SK-N-SH (cell line): ENCODE measurements at regions not wholly inside any gene's neighbourhood (a gene's known extent, or its start where the extent isn't known, plus 50 kb on each side); places are given as distances from the start of the nearest gene placed in this dataset.

Source experiments
- CTCF ChIA-PET: fragments of 300-600, 350-600 bp; formaldehyde crosslinking; extraction: SDS; loops from one replicate; lab custom pipeline; 2021; lab: Yijun Ruan, JAX
- POLR2A ChIA-PET: fragments of 350-600 bp; sonication (Branson Sonifier 250); formaldehyde crosslinking; extraction: SDS; loops from one replicate; lab custom pipeline; 2020; ENCODE audit warnings: antibody characterized with exemption, inconsistent platforms; lab: Yijun Ruan, JAX
- DNase-seq: peaks from one replicate; pipeline ENCODE4 v3.0.0; 2012
- H2AFZ ChIP-seq: fragments of 200-600 bp; sonication (generic); 2 replicates; pipeline ENCODE4 v1.8.1; 2016; ENCODE audit warnings: antibody characterized with exemption, mild to moderate bottlenecking, low read depth
- H3F3A ChIP-seq: fragments of 200-600 bp; sonication (generic); replicated peaks from 2 replicates; pipeline ENCODE3; 2016; ENCODE audit warnings: antibody characterized with exemption, mild to moderate bottlenecking; ENCODE audit not compliant: insufficient read depth
- H3K27ac ChIP-seq, 2 experiments: fragments of 200-500 bp in 1 of 2; fragments of 200-600 bp in 1 of 2; sonication (Bioruptor generic) in 1 of 2; sonication (generic), shearing (Covaris generic) in 1 of 2; 2 replicates each; pipeline versions ENCODE4 v1.5.1 to v1.6.1; 2014 to 2016; ENCODE audit warnings: low read depth in 2 of 2, inconsistent platforms in 1 of 2, low read length in 1 of 2, mild to moderate bottlenecking in 1 of 2, mixed read lengths in 1 of 2
- H3K27me3 ChIP-seq: fragments of 200-600 bp; sonication (generic), shearing (Covaris generic); 2 replicates; pipeline ENCODE4 v1.6.1; 2016; ENCODE audit warnings: mixed run types; ENCODE audit not compliant: insufficient read depth
- H3K36me3 ChIP-seq, 2 experiments: fragments of 200-500 bp in 1 of 2; fragments of 200-600 bp in 1 of 2; sonication (Bioruptor generic) in 1 of 2; sonication (generic) in 1 of 2; replicated peaks in 1 of 2; 2 replicates each; pipeline versions ENCODE3 to v1.5.1; 2014 to 2016; ENCODE audit warnings: low read length in 1 of 2, mild to moderate bottlenecking in 1 of 2; ENCODE audit not compliant: insufficient read depth in 2 of 2, control insufficient read depth in 1 of 2
- H3K4me1 ChIP-seq, 2 experiments: fragments of 200-500 bp in 1 of 2; fragments of 200-600 bp in 1 of 2; sonication (Bioruptor generic) in 1 of 2; sonication (generic), shearing (Covaris generic) in 1 of 2; 2 replicates each; pipeline versions ENCODE4 v1.5.1 to v1.6.1; 2014 to 2016; ENCODE audit warnings: low read depth in 1 of 2, low read length in 1 of 2, mixed run types in 1 of 2; ENCODE audit not compliant: insufficient read depth in 2 of 2, control insufficient read depth in 1 of 2
- H3K4me2 ChIP-seq: fragments of 200-600 bp; sonication (generic), shearing (Covaris generic); 2 replicates; pipeline ENCODE4 v1.6.1; 2017; ENCODE audit warnings: mixed run types
- H3K4me3 ChIP-seq, 2 experiments: fragments of 200-500 bp in 1 of 2; fragments of 200-600 bp in 1 of 2; sonication (Bioruptor generic) in 1 of 2; sonication (generic), shearing (Covaris generic) in 1 of 2; 2 replicates each; pipeline versions ENCODE4 v1.5.1 to v1.8.1; 2014 to 2016; ENCODE audit warnings: low read depth in 2 of 2, inconsistent platforms in 1 of 2, low read length in 1 of 2, mild to moderate bottlenecking in 1 of 2, mixed read lengths in 1 of 2, moderate library complexity in 1 of 2
- H3K79me2 ChIP-seq: fragments of 200-600 bp; sonication (generic); 2 replicates; pipeline ENCODE4 v1.8.1; 2017; ENCODE audit warnings: mild to moderate bottlenecking; ENCODE audit not compliant: insufficient read depth
- H3K9ac ChIP-seq: fragments of 200-600 bp; sonication (generic); 2 replicates; pipeline ENCODE4 v1.6.1; 2017; ENCODE audit warnings: mixed run types
- H3K9me2 ChIP-seq: fragments of 200-600 bp; sonication (generic); 2 replicates; pipeline ENCODE4 v1.6.1; 2017; ENCODE audit warnings: mixed run types
- H3K9me3 ChIP-seq: fragments of 200-600 bp; sonication (generic); 2 replicates; pipeline ENCODE4 v1.6.1; 2017; ENCODE audit warnings: mixed run types, mild to moderate bottlenecking, moderate library complexity
- H4K20me1 ChIP-seq: fragments of 200-600 bp; sonication (generic); 2 replicates; pipeline ENCODE4 v1.6.1; 2017; ENCODE audit warnings: mild to moderate bottlenecking, mixed run types; ENCODE audit not compliant: insufficient read depth
- FOSL2 ChIP-seq: IDR thresholded peaks from 2 replicates; pipeline ENCODE4 v1.4.0; 2012; ENCODE audit warnings: low read depth, mild to moderate bottlenecking, moderate library complexity, borderline replicate concordance
- GABPA ChIP-seq: IDR thresholded peaks from 2 replicates; pipeline ENCODE4 v1.4.0; 2012; ENCODE audit warnings: low read depth, mild to moderate bottlenecking
- JUND ChIP-seq: IDR thresholded peaks from 2 replicates; pipeline ENCODE4 v1.4.0; 2012
- MXI1 ChIP-seq: IDR thresholded peaks from 2 replicates; pipeline ENCODE4 v1.6.1; 2012; ENCODE audit warnings: mild to moderate bottlenecking, low read depth, low read length, improper control_type of control experiment
- NFIC ChIP-seq: IDR thresholded peaks from 2 replicates; pipeline ENCODE4 v1.4.0; 2012; ENCODE audit warnings: borderline replicate concordance
- NRF1 ChIP-seq: IDR thresholded peaks from 2 replicates; pipeline ENCODE4 v1.6.1; 2012; ENCODE audit warnings: low read depth, mild to moderate bottlenecking, low read length
- POLR2AphosphoS5 ChIP-seq: IDR thresholded peaks from 2 replicates; pipeline ENCODE4 v1.6.1; 2012; ENCODE audit warnings: low read depth, low read length
- RAD21 ChIP-seq: IDR thresholded peaks from 2 replicates; pipeline ENCODE4 v1.6.1; 2012; ENCODE audit warnings: mild to moderate bottlenecking, low read length
- RCOR1 ChIP-seq: fragments of 150-350 bp; IDR thresholded peaks from 2 replicates; pipeline ENCODE4 v1.6.1; 2017; ENCODE audit warnings: antibody characterized with exemption, low read length
- RXRA ChIP-seq: IDR thresholded peaks from 2 replicates; pipeline ENCODE4 v1.4.0; 2012; ENCODE audit warnings: low read depth, mild to moderate bottlenecking, borderline replicate concordance
- SIN3A ChIP-seq: IDR thresholded peaks from 2 replicates; pipeline ENCODE4 v1.6.1; 2012; ENCODE audit warnings: low read depth, mild to moderate bottlenecking, low read length, moderate library complexity, borderline replicate concordance
- TCF12 ChIP-seq: IDR thresholded peaks from 2 replicates; pipeline ENCODE4 v1.4.0; 2012
- TEAD4 ChIP-seq: IDR thresholded peaks from 2 replicates; pipeline ENCODE4 v1.4.0; 2012; ENCODE audit warnings: mild to moderate bottlenecking, borderline replicate concordance; ENCODE audit not compliant: insufficient read depth
- YY1 ChIP-seq: IDR thresholded peaks from 2 replicates; pipeline ENCODE4 v1.4.0; 2012; ENCODE audit warnings: low read depth, mild to moderate bottlenecking
- WGBS: methylation state at CpG from one replicate; pipeline ENCODE4 v1.1.6; 2017; ENCODE audit warnings: low lambda C conversion rate; 5-methylcytosine and 5-hydroxymethylcytosine counted together
- TF ChIP-seq, protein P1 (sequence below): fragments of 150-350 bp; IDR thresholded peaks from 2 replicates; pipeline ENCODE4 v1.6.1; 2016; ENCODE audit warnings: mild to moderate bottlenecking, low read depth, low read length

DNA sequence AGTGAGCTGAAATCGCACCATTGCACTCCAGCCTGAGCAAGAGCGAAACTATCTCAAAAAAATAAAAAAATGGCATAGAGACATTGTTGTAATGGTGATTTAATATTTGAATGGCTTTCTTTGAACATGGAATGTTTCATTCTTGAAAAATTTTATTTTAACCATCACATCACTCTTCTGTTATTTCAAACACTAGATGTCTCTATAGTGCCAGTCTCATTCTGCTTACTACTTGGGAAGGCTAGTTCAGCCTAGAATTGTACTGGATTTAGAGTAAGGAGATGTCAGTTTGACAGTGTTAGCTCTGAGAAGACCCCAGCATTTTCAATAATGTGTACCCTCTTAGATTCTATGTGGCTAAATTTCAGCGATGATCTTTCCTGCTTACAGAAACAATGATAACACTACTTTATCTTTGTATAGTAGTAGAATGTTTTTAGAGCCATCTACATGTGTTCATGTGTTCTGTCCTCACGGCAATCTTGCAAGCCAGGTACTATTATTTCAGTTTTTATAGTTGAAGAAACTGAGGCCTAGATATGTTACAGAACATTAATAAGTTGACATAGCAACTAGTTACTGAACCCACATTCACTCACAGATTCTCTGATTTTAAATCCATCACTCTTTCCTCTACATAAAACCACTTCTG, 142.9 kb upstream of the ZSWIM2 start:
- Histone ChIP-seq H3K4me1 (no peaks in the 10 kb centered on the region), H3K36me3 (no peaks in the 10 kb centered on the region), H2AFZ (no peak overlapping the region)
- no peak for DNase-seq
- TF ChIP-seq NFIC (no peak), RAD21 (peak; percentile 43; the same call in 1 of the 2 replicates), YY1 (no peak)
- TF ChIP-seq, all 33 proteins: peak for 1
- no peaks in the 10 kb centered on the region for H3K9me3 ChIP-seq
- ChIA-PET CTCF (interaction anchor here (0.7 to 1.3 kb wide), 2 partner anchors 60 to 457 kb away, joined by 3 to 4 read pairs; no protein-coding TSS in a partner anchor), POLR2A (no interaction called here)
- WGBS, result 69% methylated on average over 4 of the region's 4 CpGs
- H4K20me1 ChIP-seq, result no peaks in the 10 kb centered on the region
- no peak overlapping the region for H3K27ac ChIP-seq
- no peaks in the 10 kb centered on the region for H3K9me2 ChIP-seq
- H3K4me3 ChIP-seq, result no peak overlapping the region
- H3K4me2 ChIP-seq, result no peak overlapping the region
- H3K27me3 ChIP-seq, result no peaks in the 10 kb centered on the region
- no peaks in the 10 kb centered on the region for H3F3A ChIP-seq
- H3K79me2 ChIP-seq, result no peaks in the 10 kb centered on the region
- H3K9ac ChIP-seq, result no peak overlapping the region

DNA sequence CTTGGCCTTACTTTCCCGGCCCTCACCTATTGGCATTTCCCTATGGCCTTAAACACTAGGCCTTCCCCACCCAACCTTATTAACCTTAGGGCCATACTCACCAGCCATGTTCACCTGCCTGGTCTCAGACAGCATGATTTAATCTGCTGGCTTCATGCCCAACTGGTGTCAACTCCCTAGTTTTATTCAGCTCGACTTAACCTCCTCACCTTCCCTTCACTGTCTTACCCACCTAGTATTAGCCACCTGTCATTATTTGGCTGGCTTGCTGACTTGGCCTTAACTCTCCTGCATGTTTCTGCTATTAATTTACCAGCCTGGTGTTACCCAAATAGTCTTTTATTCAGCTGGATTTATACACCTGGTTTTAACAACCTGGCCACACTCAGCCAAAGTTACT, 136.0 kb upstream of the ZSWIM2 start:
- POLR2A ChIA-PET, result no interaction called here
- no peaks in the 10 kb centered on the region for H4K20me1 ChIP-seq
- no peak for DNase-seq

DNA sequence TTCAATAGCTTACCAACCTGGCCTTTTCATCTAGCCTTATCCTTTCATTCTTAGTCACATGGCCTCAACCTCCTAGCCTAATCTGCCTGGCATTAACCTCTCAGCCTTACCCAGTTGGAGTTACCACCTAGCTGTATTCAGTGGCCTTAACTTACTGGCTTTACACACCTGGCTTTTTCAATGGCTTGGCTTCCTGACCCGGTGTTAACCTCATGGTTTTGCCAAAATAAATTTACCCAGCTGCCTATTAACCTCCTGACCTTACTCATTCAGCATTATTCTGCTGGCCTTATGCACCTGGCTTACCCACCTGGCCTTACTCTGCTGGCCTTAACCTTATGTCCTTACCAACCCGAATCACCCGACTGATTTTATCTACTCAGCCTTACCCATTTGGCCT, 135.5 kb upstream of the ZSWIM2 start:
- no peaks in the 10 kb centered on the region for H3K27me3 ChIP-seq
- no peaks in the 10 kb centered on the region for H4K20me1 ChIP-seq
- H3K4me1 ChIP-seq, result no peaks in the 10 kb centered on the region
- H3K9ac ChIP-seq, result no peak overlapping the region
- ChIA-PET POLR2A (no interaction called here), CTCF (no interaction called here)
- no peak overlapping the region for H3K27ac ChIP-seq
- H3F3A ChIP-seq, result no peaks in the 10 kb centered on the region
- H3K79me2 ChIP-seq, result no peaks in the 10 kb centered on the region
- DNase-seq, result no peak
- TF ChIP-seq MXI1 (no peak), RCOR1 (no peak), NRF1 (no peak), RXRA (no peak), TCF12 (no peak), JUND (no peak)
- H3K4me2 ChIP-seq, result no peak overlapping the region
- H3K9me2 ChIP-seq, result no peaks in the 10 kb centered on the region
- no peak overlapping the region for H3K4me3 ChIP-seq
- no peaks in the 10 kb centered on the region for H3K36me3 ChIP-seq
- 65% methylated on average over 3 of the region's 3 CpGs for WGBS
- no peak overlapping the region for H2AFZ ChIP-seq
- no peaks in the 10 kb centered on the region for H3K9me3 ChIP-seq

More for the DNA sequence above, 136.0 kb upstream of the ZSWIM2 start:
- Histone ChIP-seq H3K4me1 (no peaks in the 10 kb centered on the region), H3K4me3 (no peak overlapping the region), H2AFZ (no peak overlapping the region), H3K9me3 (no peaks in the 10 kb centered on the region), H3K79me2 (no peaks in the 10 kb centered on the region), H3K9me2 (no peaks in the 10 kb centered on the region), H3F3A (no peaks in the 10 kb centered on the region), H3K36me3 (no peaks in the 10 kb centered on the region), H3K9ac (no peak overlapping the region), H3K4me2 (no peak overlapping the region), H3K27ac (no peak overlapping the region), H3K27me3 (no peaks in the 10 kb centered on the region)
- CTCF ChIA-PET, result no interaction called here
- TF ChIP-seq, protein P1, sequence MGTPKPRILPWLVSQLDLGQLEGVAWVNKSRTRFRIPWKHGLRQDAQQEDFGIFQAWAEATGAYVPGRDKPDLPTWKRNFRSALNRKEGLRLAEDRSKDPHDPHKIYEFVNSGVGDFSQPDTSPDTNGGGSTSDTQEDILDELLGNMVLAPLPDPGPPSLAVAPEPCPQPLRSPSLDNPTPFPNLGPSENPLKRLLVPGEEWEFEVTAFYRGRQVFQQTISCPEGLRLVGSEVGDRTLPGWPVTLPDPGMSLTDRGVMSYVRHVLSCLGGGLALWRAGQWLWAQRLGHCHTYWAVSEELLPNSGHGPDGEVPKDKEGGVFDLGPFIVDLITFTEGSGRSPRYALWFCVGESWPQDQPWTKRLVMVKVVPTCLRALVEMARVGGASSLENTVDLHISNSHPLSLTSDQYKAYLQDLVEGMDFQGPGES, result no peak
- TF ChIP-seq POLR2AphosphoS5, result no peak
- no peak for TF ChIP-seq RXRA
- TF ChIP-seq MXI1, result no peak
- no peak for TF ChIP-seq GABPA
- TF ChIP-seq SIN3A, result no peak
- no peak for TF ChIP-seq TEAD4
- TF ChIP-seq FOSL2, result no peak
- WGBS, result 35% methylated on average over 2 of the region's 2 CpGs
